ENCODE measurements at regions not wholly inside any gene's neighbourhood (a gene's known extent, or its start where the extent isn't known, plus 50 kb on each side); places are given as distances from the start of the nearest gene placed in this dataset.

GRCh38 chr9:1386420-1386819, 336.3 kb downstream of the DMRT2 start:
- TF ChIP-seq, protein P1, sequence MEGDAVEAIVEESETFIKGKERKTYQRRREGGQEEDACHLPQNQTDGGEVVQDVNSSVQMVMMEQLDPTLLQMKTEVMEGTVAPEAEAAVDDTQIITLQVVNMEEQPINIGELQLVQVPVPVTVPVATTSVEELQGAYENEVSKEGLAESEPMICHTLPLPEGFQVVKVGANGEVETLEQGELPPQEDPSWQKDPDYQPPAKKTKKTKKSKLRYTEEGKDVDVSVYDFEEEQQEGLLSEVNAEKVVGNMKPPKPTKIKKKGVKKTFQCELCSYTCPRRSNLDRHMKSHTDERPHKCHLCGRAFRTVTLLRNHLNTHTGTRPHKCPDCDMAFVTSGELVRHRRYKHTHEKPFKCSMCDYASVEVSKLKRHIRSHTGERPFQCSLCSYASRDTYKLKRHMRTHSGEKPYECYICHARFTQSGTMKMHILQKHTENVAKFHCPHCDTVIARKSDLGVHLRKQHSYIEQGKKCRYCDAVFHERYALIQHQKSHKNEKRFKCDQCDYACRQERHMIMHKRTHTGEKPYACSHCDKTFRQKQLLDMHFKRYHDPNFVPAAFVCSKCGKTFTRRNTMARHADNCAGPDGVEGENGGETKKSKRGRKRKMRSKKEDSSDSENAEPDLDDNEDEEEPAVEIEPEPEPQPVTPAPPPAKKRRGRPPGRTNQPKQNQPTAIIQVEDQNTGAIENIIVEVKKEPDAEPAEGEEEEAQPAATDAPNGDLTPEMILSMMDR (IDR thresholded peaks at IDR 0.05): no peak
- no peak for TF ChIP-seq POLR2A (IDR thresholded peaks at IDR 0.05)

Data from testis (tissue), 2 donors.